ENCODE measurements at regions not wholly inside any gene's neighbourhood (a gene's known extent, or its start where the extent isn't known, plus 50 kb on each side); places are given as distances from the start of the nearest gene placed in this dataset.

GRCh38 chr4:171629182-171629581 is 184.0 kb upstream of the GALNTL6 start:
- FAIRE-seq = no peak
- no peaks in the 10 kb centered on the region for H3K4me1 ChIP-seq
- no peak overlapping the region for H3K4me3 ChIP-seq
- no peak overlapping the region for H3K4me2 ChIP-seq
- ChIA-PET CTCF (interaction anchor here (1.1 kb wide), 1 partner anchor 16 kb away, joined by 3 read pairs; no protein-coding TSS in a partner anchor), POLR2A (no interaction called here)
- TF ChIP-seq NR3C1 (IDR thresholded peaks at IDR 0.05) (no peak), EHMT2 (IDR thresholded peaks at IDR 0.05; ENCODE audit: low read depth) (no peak), MAFK (IDR thresholded peaks at IDR 0.05; ENCODE audit: partially characterized antibody) (no peak), HOXA7 (CRISPR knock-in tag; IDR thresholded peaks at IDR 0.05) (no peak), HMGXB4 (CRISPR knock-in tag; IDR thresholded peaks at IDR 0.05; ENCODE audit: borderline replicate concordance) (no peak)
- no peak for ATAC-seq
- no peak overlapping the region for H3K27ac ChIP-seq
- WGBS (ENCODE audit: missing lambda C conversion rate) = 66% methylated on average over 3 of the region's 3 CpGs
- no peaks in the 10 kb centered on the region for H3K9me3 ChIP-seq
- DNase-seq (ENCODE audit: low read depth in 1 of 2, low spot score in 1 of 2) = no peak

GRCh38 chr4:171626554-171626953 is 186.7 kb upstream of the GALNTL6 start:
- H3K4me3 ChIP-seq = no peak overlapping the region
- no peaks in the 10 kb centered on the region for H3K4me1 ChIP-seq
- H3K27ac ChIP-seq = no peak overlapping the region
- ChIA-PET POLR2A (no interaction called here), CTCF (no interaction called here)
- no peaks in the 10 kb centered on the region for H3K9me3 ChIP-seq
- ATAC-seq (no peak), DNase-seq (ENCODE audit: low read depth in 1 of 2, low spot score in 1 of 2) (no peak), FAIRE-seq (no peak)
- H3K4me2 ChIP-seq = no peak overlapping the region
- WGBS (ENCODE audit: missing lambda C conversion rate) = 48% methylated on average over 4 of the region's 4 CpGs
- TF ChIP-seq HDAC2 (IDR thresholded peaks at IDR 0.05) = no peak
- no peak for TF ChIP-seq ELK1 (IDR thresholded peaks at IDR 0.05; ENCODE audit: low read depth, low read length)
- TF ChIP-seq RNF2 (IDR thresholded peaks at IDR 0.05; ENCODE audit: borderline replicate concordance, low read depth) = no peak
- no peak for TF ChIP-seq HEYL (CRISPR knock-in tag; IDR thresholded peaks at IDR 0.05)
- no peak for TF ChIP-seq CBX2 (IDR thresholded peaks at IDR 0.05; ENCODE audit: borderline replicate concordance, low read depth)
- no peak for TF ChIP-seq NR3C1 (IDR thresholded peaks at IDR 0.05)
- TF ChIP-seq MAFK (IDR thresholded peaks at IDR 0.05; ENCODE audit: partially characterized antibody) = no peak
- TF ChIP-seq RARB (CRISPR knock-in tag; IDR thresholded peaks at IDR 0.05) = no peak
- no peak for TF ChIP-seq ZSCAN20 (CRISPR knock-in tag; IDR thresholded peaks at IDR 0.05)
- no peak for TF ChIP-seq ZFP36 (IDR thresholded peaks at IDR 0.05; ENCODE audit: borderline replicate concordance, partially characterized antibody)
- no peak for TF ChIP-seq REST (IDR thresholded peaks at IDR 0.05)
- TF ChIP-seq ESRRA (IDR thresholded peaks at IDR 0.05; ENCODE audit: borderline replicate concordance, low read length) = no peak
- no peak for TF ChIP-seq EP300 (IDR thresholded peaks at IDR 0.05)
- TF ChIP-seq EHMT2 (IDR thresholded peaks at IDR 0.05; ENCODE audit: low read depth) = no peak
- no peak for TF ChIP-seq CHD4 (IDR thresholded peaks at IDR 0.05; ENCODE audit: borderline replicate concordance)
- TF ChIP-seq GATA3 (IDR thresholded peaks at IDR 0.05; ENCODE audit: borderline replicate concordance) = no peak

Data from A549 (cell line).